Activated effector memory CD4-positive, alpha-beta T cell treated with anti-CD3 and anti-CD28 coated beads, Interleukin-2, amount 50 U/mL, for 16 hours (primary cell): ENCODE measurements at regions not wholly inside any gene's neighbourhood (a gene's known extent, or its start where the extent isn't known, plus 50 kb on each side); places are given as distances from the start of the nearest gene placed in this dataset.

ENCODE experiments used
- DNase-seq: peaks from one replicate; pipeline ENCODE4 v3.0.0-alpha.2; 2020

DNA sequence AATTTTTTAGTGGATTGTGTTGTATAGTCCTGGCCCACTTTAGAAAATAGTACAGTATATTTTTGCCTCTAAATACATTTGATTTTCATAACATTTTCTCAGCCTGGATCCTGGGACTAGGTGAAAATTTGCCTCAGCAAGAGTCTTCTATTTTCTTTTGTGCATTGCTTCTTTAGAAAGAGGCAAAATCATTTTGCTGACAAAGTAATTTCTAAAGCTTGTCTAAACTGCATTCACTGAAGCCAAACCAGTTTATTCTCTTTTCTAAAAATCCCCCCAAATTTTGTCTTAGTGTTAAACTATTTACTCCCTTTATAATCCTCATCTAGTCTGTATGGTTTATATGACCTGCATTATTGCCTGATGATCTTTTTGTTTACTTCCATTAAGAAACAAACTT is 326.3 kb downstream of the C4orf33 start:
- no peak for DNase-seq

DNA sequence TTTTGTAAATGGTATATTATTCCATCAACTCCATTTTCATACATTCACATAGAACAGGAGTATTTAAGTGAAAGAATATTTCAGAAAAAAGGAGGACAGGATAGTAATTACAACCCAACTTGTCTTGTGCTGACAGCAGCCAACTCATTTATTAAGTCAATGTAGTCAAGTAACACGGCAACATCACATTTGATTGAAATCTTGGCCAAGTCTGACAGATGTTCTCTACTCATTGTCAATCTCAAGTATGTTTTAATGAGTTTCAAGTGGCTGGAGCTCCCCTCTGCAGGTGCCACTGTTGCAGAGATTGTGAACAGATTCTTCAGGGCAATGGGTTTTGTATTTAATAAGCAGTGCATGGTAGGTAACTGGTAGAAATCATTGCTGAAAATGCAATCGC is 332.5 kb downstream of the C4orf33 start:
- DNase-seq, result no peak

DNA sequence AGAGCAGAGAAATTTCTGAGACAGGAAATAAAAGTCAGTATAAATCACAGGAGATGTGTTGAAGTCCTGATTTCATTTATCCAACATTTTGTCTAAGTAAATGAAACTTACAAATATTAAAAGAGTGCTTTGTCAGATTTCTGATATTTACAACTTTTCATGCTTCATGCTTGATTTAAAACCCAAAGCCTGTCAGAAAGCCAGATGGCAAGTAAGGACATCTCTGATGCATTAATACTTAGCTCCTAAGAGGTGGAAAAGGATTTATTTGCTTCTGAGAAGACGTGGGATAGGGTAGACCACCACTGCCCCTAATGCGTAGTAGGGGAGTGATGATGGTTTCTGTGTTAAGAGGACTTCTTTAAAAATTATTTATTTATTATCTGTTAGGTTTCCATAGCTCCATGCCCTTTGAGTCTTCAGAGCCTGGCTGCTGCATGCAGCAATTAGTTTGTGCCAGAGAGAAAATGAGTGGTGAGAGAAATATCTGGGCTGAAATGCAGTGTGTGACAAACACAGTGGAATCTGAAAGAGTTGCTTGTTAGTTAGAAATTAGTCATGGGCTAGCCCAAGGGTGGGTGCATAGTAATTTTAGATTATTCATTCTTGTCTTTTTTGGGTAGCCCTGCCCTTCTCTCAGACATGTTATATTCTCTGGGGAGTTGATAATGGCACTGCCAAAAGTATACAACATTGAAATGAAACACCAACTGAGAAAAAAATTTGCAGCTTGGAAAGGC is 333.8 kb downstream of the C4orf33 start:
- DNase-seq, result no peak

DNA sequence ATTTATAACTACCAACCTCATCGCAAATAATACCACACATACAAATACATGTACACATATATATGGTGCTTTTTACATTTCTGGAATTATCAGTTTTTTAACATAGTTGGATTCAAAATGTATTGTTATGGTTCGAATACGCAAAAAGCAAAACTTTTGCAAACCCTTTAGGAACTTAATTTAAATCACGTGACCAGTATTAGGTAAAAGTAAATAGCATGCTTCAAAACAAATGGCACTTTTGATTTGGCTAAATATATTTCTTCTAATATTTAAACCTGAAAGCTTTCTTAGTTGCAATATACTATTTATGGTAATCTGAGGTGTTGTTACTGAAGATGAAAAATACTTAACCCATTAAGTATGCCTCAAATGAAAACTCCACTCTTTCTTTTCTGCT is 341.4 kb downstream of the C4orf33 start:
- no peak for DNase-seq

DNA sequence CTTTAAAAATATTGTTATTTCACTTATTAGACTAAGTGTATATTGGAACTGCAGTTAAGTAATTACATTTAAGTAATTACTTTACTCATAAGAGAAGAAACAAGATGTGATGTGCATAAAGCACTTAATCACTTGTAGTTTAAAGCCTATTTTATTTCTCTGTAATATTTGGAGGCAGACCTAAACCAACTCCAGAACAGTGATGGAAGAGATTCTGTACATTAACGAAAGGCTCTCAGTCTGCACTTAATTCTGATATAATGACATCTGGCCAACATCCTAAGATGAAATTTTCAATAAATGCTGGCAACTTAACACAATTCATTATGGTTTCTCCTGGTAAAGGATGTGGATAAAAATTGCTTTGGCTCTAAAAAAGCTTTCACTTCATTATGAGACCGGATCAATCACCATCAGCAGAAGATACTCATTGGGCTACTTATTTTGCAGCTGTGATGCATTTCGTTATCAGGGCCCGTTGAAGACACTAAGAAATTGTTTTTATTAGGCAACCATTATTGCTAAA is 342.6 kb downstream of the C4orf33 start:
- DNase-seq, result no peak

DNA sequence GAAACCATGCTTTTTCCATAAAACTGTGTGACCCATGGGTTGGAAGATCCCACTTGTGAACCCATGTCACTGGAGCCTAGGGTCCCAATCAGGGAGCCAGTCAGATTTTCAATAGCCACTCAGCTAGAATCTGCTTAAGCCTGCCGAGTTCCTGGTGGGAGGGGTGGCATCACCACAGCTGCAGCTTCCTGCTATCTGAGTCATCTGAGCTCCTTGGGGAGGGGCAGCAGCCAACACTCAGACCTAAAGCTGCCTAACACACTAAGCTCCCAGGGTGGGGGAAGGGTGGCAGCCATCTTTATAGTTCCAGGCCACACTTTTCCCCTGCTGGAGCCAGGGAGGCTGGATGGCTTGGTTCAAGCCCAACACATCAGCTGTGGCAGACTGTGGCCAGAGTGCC is 350.1 kb downstream of the C4orf33 start:
- DNase-seq, result no peak

DNA sequence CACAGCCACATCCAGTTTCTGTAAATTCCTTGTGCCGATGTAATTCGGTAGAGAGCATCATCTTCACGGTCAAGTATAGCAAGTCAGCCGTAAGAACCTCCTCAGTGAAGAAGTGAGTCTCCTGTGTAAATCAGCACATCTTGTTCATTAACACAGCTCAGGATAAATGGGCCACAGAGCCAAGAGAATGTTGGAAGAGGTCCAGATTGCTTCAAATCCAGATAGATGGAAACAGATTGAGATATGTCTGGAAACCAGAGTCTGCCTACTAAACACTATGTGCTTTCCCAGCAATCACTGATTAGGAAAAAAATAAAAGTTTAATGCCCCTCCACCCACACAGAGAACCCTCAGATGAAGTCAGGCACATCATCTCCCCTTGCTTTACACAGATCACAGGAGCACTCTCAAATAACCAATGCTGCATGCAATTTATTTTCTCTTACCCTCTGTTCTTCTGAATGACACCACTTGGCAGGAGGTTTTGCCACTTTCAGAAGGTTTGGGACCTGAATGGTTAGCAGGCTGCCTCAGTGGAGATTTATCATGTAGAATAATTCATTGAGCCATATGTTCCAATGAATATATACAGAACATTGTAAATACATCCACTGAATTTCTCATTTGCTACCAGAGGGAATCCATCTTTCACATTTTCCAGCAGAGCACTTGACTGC is 357.7 kb downstream of the C4orf33 start:
- no peak for DNase-seq

DNA sequence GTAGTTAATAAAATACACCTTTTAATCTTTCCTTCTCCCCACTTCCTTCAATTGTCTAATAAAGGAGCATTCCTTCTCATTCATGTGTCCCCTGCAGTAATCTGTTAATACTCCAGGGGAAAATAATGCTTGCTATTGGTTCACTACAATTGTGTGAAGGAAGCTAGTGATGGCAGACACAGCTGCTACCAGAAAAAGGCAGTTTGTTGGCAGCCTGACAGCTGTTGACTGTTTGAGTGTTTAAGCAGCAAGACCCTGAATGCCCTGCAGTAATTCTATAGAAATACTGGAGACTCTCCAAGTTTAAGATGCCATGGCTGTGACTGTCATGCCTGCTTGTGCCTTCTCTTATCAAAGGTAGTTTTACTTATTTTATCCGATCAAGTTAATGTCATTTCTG is 359.5 kb downstream of the C4orf33 start:
- DNase-seq, result no peak

DNA sequence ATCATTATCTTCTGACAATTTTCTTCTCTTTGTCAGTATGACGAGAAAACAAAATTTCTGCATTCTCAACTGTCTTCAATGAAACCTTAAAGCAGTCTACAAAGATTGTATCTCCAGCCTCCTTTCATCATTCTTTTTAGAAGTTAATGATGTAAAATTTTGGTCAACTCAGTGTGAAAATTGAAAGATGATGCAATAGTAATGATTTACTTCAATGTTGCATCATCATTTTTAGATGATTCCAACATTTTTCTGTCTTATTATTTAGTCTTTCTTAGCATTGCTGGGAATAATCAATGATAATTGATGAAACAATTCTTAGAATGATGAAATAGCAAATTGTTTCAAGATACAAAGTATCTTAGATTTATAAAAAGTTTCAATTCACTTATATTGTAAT is 372.7 kb downstream of the C4orf33 start:
- DNase-seq, result no peak

DNA sequence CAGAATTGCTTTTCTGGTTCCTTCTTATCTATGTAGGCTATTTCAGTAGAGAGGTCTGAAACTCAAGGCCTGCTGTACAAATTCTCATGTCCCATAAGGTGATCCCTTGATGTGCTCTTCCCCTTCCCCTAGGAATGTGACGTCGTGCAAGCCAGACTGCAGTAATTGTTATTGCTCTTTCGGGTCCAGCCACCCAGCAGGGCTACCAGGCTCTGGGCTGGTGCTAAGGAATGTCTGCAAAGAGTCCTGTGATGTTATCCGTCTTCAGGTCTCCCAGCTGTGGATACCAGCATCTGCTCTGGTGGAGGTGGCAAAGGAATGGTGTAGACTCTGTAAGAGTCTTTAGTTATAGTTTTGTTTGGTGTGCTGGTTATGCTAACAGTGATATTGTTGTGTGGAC is 378.7 kb downstream of the C4orf33 start:
- no peak for DNase-seq

DNA sequence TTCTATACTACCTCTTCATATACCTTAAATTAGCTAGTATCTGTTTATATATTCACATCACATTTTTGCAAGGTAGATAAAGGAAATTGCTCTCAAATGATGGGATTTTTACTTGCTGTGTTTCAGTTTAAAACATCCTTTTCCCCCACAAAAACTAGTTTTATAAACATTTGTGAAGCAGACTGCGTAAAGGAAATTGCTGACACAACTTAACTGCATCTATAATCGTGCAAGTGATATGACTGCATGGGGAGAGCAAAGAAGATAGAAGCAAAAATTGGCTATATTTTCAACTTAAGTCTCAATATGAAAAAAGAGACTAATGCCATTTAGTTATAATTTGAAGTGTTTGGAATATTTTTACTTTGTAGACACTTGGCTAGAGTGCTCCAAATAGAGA is 385.2 kb downstream of the C4orf33 start:
- DNase-seq, result no peak

DNA sequence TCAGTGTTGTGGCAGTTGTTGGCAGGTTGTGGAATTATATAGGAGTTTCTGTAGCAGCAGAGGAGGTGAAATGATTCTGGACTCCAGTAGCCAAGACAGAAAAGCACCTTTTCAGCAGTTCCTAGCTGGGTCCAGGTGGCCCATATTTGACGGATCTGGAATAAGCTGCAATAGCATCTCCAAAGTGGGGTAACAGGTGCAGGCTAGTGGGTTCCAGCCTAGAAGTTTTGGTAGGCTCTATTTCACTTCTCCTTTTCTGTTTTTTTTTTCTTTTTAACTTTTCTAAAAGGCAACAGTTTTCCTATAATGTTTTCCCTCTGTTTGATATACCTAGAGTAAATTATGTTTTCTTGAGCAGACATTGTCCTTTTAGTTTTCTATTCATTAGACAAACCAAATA is 392.5 kb downstream of the C4orf33 start:
- no peak for DNase-seq

DNA sequence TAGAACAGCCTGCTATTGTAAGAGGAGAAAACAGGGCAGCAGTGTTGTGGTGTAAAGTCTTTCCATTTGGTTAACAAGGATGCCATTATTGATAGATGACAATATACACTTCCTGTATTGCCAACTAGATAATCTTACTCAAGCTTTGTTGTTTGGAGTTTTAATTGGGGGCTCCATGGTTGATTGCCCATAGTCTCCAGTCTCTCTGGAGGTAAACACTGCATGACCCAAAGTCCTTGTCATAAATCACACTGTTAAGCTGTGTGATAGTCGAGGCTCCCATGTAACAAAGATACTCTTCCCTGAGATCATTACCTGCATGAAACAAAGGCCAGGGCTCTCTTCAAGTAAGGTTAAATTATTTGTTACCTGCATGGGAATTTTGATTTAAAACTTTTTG is 394.6 kb downstream of the C4orf33 start:
- no peak for DNase-seq

DNA sequence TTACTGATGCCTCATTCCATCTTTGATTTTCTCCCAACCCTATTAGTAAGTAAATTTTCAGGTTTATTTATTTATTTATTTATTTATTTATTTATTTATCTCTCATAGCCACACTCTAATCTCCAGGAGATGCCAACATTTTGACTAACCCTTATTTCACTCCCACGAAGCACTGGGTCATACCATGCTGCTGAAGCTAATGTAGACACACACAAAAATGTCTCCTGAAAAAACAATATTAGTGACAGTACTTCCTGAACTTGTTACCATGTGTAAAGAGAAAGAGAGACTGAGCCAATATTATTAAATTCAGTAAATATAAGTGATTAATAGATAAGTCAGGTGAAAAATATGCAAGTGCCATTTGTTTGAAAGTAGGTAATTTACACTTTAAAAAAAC is 402.7 kb downstream of the C4orf33 start:
- no peak for DNase-seq

DNA sequence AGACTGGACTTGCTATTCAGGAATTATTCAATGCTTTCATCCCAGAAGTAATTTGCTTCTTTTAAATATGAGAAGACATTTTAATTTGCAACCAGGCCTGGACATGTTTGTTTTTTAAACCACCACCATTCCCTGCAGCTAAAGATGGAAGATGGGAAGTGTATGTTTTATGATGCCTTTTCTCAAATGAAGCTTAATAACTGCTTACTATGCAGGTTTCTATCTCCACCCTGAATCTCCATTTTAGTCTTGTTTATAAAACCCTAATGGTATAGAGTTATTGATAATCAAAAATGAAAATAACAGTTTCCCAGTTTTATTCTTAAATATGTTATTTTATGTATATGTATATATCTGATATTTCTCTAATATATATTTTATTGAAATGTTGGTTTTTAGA is 418.9 kb downstream of the C4orf33 start:
- DNase-seq, result no peak

DNA sequence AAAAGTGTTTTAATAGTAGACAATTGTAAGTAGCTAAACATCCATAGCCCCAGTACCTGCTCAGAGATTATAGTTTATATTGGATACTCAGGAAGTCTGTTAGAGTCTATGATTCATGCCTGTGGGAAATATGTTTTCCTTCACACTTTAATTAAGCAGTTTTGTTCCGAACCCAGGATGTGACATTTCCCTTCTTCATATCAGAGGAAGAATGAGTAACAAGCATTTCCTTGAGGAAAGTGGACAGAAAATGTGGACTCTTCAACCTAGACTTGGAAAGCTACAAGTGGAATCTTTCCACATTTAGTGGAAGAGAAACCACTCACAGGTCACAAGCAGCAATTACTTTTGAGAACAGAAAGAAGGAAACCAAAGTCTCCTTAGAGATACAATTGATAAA is 419.4 kb downstream of the C4orf33 start:
- no peak for DNase-seq

DNA sequence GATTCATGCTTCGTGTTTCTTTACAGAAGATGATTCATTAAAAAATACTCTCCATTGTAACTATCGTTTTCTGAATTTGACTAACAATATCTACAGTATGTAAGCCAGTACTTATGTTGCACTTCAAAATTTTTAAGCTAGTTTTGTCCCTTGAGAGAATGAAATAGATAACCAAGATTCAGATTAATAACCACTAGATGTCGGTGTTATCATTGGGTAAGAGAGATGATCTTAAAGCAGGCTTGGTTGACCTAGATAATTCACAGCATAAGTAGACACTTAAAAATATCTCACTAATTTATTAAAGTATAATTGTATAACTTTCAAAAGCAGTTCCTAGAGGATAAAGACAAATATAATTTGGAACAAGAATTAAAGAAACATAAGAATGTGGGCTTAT is 430.9 kb downstream of the C4orf33 start:
- DNase-seq, result no peak

DNA sequence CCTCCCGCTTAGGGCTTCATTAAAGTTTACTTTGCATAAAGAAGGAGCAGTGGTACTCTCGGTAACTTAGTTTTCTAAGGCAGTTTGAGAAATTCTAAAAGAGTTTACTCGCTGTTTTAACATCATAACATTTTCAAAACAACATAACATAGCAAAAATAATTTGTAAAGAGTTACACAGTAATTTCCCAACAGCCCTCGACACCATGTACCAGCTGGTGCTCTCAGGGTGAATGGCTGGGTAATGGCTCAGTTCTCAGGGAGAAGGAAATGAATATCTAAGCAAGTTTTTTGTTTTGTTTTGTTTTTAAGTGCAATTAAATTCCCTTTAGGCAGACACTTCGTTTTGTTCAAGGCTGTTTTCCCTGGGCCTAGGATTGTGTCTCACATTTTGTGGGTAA is 435.3 kb downstream of the C4orf33 start:
- DNase-seq, result no peak

DNA sequence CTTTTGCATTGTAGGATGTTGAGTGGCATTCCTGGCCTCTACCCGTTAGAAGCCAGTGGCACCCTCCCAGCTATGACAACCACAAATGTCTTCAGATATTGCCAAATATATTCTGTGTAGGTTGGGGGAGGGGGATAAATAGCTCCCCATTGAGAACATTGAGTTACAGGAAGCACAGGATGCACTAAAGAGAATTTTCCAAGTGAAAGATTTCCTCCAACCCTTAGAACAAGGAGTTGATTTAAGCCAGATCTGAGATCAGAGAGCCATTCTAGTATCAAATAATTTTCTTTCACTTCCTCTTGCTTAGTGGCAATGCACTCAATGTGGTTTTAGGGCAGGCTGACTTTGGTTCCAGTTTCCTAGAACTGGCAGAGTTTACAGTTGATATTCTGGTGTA is 436.6 kb downstream of the C4orf33 start:
- DNase-seq, result no peak

DNA sequence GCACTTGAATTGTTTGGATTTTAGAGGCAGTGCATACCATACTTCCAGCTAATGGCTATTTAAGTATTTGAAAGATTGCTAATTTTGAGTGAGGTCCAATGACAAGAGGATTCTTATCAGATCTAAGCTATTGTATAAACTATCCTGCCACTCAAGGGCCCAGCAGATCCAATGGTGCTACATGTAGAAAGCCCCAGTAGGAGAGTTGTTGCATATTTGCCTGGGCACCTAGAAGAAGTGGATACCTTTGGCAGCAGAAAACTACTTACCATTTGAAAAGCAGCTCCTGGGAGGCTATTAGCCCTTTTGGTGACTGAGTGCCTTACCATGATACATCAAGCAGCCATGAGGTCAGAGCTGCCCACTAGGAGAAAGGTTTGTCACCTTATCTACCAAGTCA is 447.3 kb downstream of the C4orf33 start:
- DNase-seq, result no peak

DNA sequence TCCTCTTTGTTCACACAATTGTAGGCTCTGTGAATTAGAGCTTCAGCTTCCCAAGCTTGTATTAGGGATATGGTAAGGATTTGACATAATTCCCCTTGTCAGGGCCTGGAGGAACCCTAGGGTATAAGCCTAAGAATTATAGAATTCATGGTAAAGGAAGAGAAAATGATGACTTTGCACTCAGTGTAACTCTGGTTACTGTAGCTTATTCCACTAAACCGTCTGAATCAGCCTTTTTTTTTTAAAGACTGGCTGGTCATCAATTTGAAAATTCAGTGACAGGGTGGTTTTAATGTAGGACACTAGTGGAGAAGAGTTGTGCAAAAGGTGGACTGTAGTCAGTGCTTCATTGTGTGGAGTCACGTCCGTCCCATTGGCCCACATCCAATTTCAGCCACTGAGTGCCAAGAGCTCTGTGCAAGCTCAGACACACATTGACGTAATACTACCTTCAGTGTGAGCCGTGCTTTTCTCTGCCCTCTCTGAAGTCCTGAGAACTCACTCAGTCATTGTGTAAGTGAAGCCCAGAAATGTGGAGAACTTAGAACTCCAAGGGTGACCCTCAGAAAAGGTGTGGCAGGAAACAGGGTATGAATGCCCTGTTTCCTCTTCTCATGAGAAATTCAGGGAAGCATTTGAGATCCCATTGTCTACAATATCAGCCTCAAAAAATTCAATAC is 449.8 kb downstream of the C4orf33 start:
- DNase-seq, result no peak

DNA sequence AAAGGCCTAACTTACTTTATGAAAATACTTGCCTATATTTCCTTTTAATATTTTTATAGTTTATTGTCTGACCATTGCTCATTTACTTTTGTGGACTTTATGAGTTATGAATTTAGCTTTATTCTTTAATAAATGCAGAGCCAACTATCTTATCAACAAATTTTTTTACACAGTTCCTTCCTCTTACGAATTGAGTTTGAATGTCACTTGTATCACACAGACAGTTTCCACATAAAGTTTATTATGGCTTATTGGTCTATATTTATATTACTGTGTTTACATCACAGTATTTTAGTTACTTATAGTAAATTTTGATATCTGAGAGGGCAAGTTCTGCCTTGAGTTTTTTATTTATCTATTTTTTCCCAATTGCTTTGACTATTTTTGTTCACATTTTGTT is 450.6 kb downstream of the C4orf33 start:
- no peak for DNase-seq

DNA sequence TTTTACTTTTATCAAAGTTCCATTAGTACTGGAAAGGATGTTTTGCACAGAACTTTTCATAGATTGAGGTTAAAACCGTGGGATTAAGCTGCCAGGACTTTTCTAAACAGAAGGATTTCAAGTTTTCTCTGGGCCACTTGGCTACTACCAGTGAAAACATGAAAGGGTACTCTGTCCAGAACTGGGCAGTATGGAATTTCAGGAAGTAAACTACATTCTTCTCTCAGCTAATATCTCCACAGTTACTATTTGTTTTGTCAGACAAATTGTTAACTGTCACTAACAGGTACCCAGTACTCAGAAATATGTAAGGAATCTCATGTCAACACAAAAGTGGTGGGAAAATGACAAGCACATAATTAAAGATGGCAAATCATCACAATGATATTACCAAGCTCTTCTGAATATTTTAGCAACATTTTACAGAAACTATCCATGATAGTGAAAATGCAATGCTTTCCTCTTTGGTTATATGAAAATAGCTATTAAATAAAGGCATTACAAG is 454.4 kb downstream of the C4orf33 start:
- no peak for DNase-seq

DNA sequence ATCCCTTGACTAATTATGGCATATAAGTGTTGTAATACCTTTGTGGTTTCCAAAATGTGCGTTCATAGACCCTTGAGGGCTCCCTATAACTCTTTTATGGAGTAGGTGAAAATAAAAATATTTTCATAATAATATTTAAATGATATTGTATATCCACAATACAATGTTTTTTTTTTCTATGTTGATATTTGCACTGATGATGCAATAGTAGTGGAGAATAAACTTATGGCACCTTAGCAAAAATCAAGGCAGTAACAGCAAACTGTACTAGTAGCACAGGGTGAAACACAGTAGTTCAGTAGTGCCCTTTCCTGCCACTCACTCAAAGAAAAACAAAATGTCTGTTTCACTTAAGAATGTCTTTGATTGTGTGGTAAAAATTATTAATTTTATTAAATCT is 465.3 kb downstream of the C4orf33 start:
- DNase-seq, result no peak
